WTC11 (cell line): ENCODE measurements at regions not wholly inside any gene's neighbourhood (a gene's known extent, or its start where the extent isn't known, plus 50 kb on each side); places are given as distances from the start of the nearest gene placed in this dataset.

ENCODE experiments used
- ATAC-seq: fragments of 200-7000 bp; cut with Tn5 transposase; 2 replicates; pipeline ENCODE4 v1.10.0; 2021; ENCODE audit warnings: mild to moderate bottlenecking, moderate library complexity
- CTCF ChIA-PET: fragments of 300-600 bp; sonication (Branson Sonifier 250); formaldehyde crosslinking; loops from one replicate; lab custom pipeline; 2021; ENCODE audit warnings: antibody characterized with exemption; lab: Charles Lee
- POLR2A ChIA-PET: fragments of 350-600 bp; sonication (Branson Sonifier 250); formaldehyde crosslinking; loops from one replicate; lab custom pipeline; 2021; ENCODE audit warnings: antibody characterized with exemption; lab: Charles Lee
- DNase-seq: peaks from one replicate; pipeline ENCODE4 v3.0.0; 2021; ENCODE audit warnings: low spot score
- H3K27ac Mint-ChIP-seq: 2 replicates; pipeline ENCODE4 v1.8.0; 2021; ENCODE audit warnings: mixed read lengths
- H3K27me3 Mint-ChIP-seq: 2 replicates; pipeline ENCODE4 v1.8.0; 2021; ENCODE audit warnings: low read depth, mild to moderate bottlenecking, moderate library complexity, mixed read lengths
- H3K36me3 Mint-ChIP-seq: 2 replicates; pipeline ENCODE4 v1.8.0; 2021; ENCODE audit warnings: mixed read lengths
- H3K4me1 Mint-ChIP-seq: 2 replicates; pipeline ENCODE4 v1.8.0; 2022; ENCODE audit warnings: mixed read lengths
- H3K4me3 Mint-ChIP-seq: 2 replicates; pipeline ENCODE4 v1.8.0; 2021; ENCODE audit warnings: mild to moderate bottlenecking, moderate library complexity, mixed read lengths
- H3K9me3 Mint-ChIP-seq: 2 replicates; pipeline ENCODE4 v1.8.0; 2021; ENCODE audit warnings: mixed read lengths
- EMX1 ChIP-seq: fragments of 250-450 bp; sonication (Bioruptor Pico); IDR thresholded peaks from 2 replicates; pipeline ENCODE4 v1.8.0; 2021; ENCODE audit warnings: mild to moderate bottlenecking
- GABPB1 ChIP-seq: sonication (generic); formaldehyde crosslinking; IDR thresholded peaks from 2 replicates; pipeline ENCODE4 v1.8.1; 2023; ENCODE audit warnings: mild to moderate bottlenecking, missing genetic modification reagents
- NFE2L1 ChIP-seq: sonication (generic); formaldehyde crosslinking; IDR thresholded peaks from 2 replicates; pipeline ENCODE4 v1.8.1; 2023; ENCODE audit warnings: missing genetic modification reagents
- NR1H2 ChIP-seq: sonication (generic); formaldehyde crosslinking; IDR thresholded peaks from 2 replicates; pipeline ENCODE4 v1.9.0; 2021; ENCODE audit warnings: mild to moderate bottlenecking, moderate library complexity, missing genetic modification reagents
- RELA ChIP-seq: sonication (generic); formaldehyde crosslinking; IDR thresholded peaks from 2 replicates; pipeline ENCODE4 v1.8.1; 2022; ENCODE audit warnings: missing genetic modification reagents, mild to moderate bottlenecking, borderline replicate concordance
- SMAD4 ChIP-seq: sonication (generic); formaldehyde crosslinking; IDR thresholded peaks from 2 replicates; pipeline ENCODE4 v1.8.0; 2022; ENCODE audit warnings: mild to moderate bottlenecking, missing genetic modification reagents
- SOX15 ChIP-seq: fragments of 250-450 bp; sonication (Bioruptor Pico); IDR thresholded peaks from 2 replicates; pipeline ENCODE4 v1.9.0; 2021; ENCODE audit warnings: mild to moderate bottlenecking
- ZNF138 ChIP-seq: sonication (generic); formaldehyde crosslinking; conservative IDR thresholded peaks from 2 replicates; pipeline ENCODE4 v1.8.1; 2022; ENCODE audit warnings: mild to moderate bottlenecking, moderate library complexity, missing genetic modification reagents
- TF ChIP-seq, protein P1 (sequence below): fragments of 250-450 bp; sonication (Bioruptor Pico); IDR thresholded peaks from 2 replicates; pipeline ENCODE4 v1.8.0; 2021; ENCODE audit warnings: mild to moderate bottlenecking
- TF ChIP-seq, protein P2 (sequence below): sonication (generic); formaldehyde crosslinking; IDR thresholded peaks from 2 replicates; pipeline ENCODE4 v1.8.0; 2022; ENCODE audit warnings: mild to moderate bottlenecking, missing genetic modification reagents
- TF ChIP-seq, protein P3 (sequence below): sonication (generic); formaldehyde crosslinking; IDR thresholded peaks from 2 replicates; pipeline ENCODE4 v1.8.0; 2022; ENCODE audit warnings: mild to moderate bottlenecking, missing genetic modification reagents
- TF ChIP-seq, protein P4 (sequence below): sonication (generic); formaldehyde crosslinking; IDR thresholded peaks from 2 replicates; pipeline ENCODE4 v1.8.1; 2022; ENCODE audit warnings: low read depth, mild to moderate bottlenecking, moderate library complexity, missing genetic modification reagents, borderline replicate concordance
- TF ChIP-seq, protein P5 (sequence below): sonication (generic); formaldehyde crosslinking; IDR thresholded peaks from 2 replicates; pipeline ENCODE4 v1.8.0; 2023; ENCODE audit warnings: mild to moderate bottlenecking, missing genetic modification reagents
- TF ChIP-seq, protein P6 (sequence below): sonication (generic); formaldehyde crosslinking; IDR thresholded peaks from 2 replicates; pipeline ENCODE4 v1.8.1; 2023; ENCODE audit warnings: mild to moderate bottlenecking, missing genetic modification reagents, moderate library complexity
- TF ChIP-seq, protein P7 (sequence below): sonication (generic); formaldehyde crosslinking; IDR thresholded peaks from 2 replicates; pipeline ENCODE4 v1.8.0; 2023; ENCODE audit warnings: missing genetic modification reagents, mild to moderate bottlenecking, borderline replicate concordance

DNA sequence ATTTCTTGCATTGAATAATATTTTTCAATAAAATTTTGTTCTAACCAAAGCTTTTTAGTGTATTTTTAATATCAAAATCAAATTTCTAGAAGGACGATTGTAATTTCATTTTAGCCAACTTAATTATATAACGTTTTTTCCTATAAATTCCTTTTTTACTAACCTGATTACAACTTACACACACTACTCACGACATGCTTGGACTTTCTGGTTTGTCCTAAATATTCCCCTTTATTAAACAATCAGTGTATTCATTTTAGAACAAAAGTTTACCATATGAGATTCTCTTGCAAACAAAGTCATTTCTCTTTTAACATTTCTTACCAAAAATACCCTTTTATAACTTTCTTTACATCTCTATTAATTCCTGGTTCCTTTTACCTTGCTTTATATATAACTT, 173.7 kb downstream of the PWWP3B start (continued):
- TF ChIP-seq, protein P1, sequence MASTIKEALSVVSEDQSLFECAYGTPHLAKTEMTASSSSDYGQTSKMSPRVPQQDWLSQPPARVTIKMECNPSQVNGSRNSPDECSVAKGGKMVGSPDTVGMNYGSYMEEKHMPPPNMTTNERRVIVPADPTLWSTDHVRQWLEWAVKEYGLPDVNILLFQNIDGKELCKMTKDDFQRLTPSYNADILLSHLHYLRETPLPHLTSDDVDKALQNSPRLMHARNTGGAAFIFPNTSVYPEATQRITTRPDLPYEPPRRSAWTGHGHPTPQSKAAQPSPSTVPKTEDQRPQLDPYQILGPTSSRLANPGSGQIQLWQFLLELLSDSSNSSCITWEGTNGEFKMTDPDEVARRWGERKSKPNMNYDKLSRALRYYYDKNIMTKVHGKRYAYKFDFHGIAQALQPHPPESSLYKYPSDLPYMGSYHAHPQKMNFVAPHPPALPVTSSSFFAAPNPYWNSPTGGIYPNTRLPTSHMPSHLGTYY (CRISPR knock-in tag) = no peak
- TF ChIP-seq, protein P2, sequence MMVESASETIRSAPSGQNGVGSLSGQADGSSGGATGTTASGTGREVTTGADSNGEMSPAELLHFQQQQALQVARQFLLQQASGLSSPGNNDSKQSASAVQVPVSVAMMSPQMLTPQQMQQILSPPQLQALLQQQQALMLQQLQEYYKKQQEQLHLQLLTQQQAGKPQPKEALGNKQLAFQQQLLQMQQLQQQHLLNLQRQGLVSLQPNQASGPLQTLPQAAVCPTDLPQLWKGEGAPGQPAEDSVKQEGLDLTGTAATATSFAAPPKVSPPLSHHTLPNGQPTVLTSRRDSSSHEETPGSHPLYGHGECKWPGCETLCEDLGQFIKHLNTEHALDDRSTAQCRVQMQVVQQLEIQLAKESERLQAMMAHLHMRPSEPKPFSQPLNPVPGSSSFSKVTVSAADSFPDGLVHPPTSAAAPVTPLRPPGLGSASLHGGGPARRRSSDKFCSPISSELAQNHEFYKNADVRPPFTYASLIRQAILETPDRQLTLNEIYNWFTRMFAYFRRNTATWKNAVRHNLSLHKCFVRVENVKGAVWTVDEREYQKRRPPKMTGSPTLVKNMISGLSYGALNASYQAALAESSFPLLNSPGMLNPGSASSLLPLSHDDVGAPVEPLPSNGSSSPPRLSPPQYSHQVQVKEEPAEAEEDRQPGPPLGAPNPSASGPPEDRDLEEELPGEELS (CRISPR knock-in tag) = no peak
- TF ChIP-seq, protein P3, sequence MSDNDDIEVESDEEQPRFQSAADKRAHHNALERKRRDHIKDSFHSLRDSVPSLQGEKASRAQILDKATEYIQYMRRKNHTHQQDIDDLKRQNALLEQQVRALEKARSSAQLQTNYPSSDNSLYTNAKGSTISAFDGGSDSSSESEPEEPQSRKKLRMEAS (CRISPR knock-in tag) = no peak
- TF ChIP-seq SOX15 (CRISPR knock-in tag) = no peak
- TF ChIP-seq SMAD4 (CRISPR knock-in tag) = no peak
- TF ChIP-seq RELA (CRISPR knock-in tag) = no peak
- TF ChIP-seq, protein P4, sequence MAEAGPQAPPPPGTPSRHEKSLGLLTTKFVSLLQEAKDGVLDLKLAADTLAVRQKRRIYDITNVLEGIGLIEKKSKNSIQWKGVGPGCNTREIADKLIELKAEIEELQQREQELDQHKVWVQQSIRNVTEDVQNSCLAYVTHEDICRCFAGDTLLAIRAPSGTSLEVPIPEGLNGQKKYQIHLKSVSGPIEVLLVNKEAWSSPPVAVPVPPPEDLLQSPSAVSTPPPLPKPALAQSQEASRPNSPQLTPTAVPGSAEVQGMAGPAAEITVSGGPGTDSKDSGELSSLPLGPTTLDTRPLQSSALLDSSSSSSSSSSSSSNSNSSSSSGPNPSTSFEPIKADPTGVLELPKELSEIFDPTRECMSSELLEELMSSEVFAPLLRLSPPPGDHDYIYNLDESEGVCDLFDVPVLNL = no peak
- no peak for TF ChIP-seq GABPB1 (CRISPR knock-in tag)
- TF ChIP-seq NFE2L1 = no peak
- TF ChIP-seq, all 79 proteins: peak for 0

DNA sequence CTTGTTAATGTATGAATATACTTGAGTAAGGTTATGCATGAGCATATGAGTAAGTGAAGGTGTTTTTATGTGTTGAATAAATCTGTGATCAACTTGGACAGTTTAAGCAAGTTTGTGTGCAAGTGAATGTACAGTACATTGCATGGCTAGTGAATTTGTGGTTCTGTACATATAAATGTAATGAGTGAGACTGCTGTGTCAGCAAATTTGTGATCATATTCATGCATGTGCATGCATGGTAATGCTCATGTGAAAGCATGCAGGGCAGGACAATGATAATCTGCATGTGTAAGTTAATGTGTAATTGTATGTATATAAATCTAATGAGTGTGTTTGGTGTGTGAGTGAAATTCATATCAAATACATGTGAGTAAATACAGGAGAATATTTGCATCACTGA, 188.5 kb downstream of the PWWP3B start:
- Mint-ChIP-seq H3K27me3 (no peaks in the 10 kb centered on the region), H3K4me3 (no peak overlapping the region), H3K4me1 (no peaks in the 10 kb centered on the region), H3K9me3 (no peaks in the 10 kb centered on the region), H3K27ac (no peak overlapping the region), H3K36me3 (no peaks in the 10 kb centered on the region)
- ChIA-PET POLR2A (no interaction called here), CTCF (no interaction called here)
- DNase-seq = no peak
- no peak for ATAC-seq
- TF ChIP-seq, protein P5, sequence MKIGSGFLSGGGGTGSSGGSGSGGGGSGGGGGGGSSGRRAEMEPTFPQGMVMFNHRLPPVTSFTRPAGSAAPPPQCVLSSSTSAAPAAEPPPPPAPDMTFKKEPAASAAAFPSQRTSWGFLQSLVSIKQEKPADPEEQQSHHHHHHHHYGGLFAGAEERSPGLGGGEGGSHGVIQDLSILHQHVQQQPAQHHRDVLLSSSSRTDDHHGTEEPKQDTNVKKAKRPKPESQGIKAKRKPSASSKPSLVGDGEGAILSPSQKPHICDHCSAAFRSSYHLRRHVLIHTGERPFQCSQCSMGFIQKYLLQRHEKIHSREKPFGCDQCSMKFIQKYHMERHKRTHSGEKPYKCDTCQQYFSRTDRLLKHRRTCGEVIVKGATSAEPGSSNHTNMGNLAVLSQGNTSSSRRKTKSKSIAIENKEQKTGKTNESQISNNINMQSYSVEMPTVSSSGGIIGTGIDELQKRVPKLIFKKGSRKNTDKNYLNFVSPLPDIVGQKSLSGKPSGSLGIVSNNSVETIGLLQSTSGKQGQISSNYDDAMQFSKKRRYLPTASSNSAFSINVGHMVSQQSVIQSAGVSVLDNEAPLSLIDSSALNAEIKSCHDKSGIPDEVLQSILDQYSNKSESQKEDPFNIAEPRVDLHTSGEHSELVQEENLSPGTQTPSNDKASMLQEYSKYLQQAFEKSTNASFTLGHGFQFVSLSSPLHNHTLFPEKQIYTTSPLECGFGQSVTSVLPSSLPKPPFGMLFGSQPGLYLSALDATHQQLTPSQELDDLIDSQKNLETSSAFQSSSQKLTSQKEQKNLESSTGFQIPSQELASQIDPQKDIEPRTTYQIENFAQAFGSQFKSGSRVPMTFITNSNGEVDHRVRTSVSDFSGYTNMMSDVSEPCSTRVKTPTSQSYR (CRISPR knock-in tag) = no peak
- no peak for TF ChIP-seq GABPB1 (CRISPR knock-in tag)
- no peak for TF ChIP-seq ZNF138
- TF ChIP-seq, protein P6, sequence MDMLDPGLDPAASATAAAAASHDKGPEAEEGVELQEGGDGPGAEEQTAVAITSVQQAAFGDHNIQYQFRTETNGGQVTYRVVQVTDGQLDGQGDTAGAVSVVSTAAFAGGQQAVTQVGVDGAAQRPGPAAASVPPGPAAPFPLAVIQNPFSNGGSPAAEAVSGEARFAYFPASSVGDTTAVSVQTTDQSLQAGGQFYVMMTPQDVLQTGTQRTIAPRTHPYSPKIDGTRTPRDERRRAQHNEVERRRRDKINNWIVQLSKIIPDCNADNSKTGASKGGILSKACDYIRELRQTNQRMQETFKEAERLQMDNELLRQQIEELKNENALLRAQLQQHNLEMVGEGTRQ (CRISPR knock-in tag) = no peak
- TF ChIP-seq, protein P4 = no peak
- no peak for TF ChIP-seq EMX1
- TF ChIP-seq NR1H2 = no peak
- TF ChIP-seq, protein P7, sequence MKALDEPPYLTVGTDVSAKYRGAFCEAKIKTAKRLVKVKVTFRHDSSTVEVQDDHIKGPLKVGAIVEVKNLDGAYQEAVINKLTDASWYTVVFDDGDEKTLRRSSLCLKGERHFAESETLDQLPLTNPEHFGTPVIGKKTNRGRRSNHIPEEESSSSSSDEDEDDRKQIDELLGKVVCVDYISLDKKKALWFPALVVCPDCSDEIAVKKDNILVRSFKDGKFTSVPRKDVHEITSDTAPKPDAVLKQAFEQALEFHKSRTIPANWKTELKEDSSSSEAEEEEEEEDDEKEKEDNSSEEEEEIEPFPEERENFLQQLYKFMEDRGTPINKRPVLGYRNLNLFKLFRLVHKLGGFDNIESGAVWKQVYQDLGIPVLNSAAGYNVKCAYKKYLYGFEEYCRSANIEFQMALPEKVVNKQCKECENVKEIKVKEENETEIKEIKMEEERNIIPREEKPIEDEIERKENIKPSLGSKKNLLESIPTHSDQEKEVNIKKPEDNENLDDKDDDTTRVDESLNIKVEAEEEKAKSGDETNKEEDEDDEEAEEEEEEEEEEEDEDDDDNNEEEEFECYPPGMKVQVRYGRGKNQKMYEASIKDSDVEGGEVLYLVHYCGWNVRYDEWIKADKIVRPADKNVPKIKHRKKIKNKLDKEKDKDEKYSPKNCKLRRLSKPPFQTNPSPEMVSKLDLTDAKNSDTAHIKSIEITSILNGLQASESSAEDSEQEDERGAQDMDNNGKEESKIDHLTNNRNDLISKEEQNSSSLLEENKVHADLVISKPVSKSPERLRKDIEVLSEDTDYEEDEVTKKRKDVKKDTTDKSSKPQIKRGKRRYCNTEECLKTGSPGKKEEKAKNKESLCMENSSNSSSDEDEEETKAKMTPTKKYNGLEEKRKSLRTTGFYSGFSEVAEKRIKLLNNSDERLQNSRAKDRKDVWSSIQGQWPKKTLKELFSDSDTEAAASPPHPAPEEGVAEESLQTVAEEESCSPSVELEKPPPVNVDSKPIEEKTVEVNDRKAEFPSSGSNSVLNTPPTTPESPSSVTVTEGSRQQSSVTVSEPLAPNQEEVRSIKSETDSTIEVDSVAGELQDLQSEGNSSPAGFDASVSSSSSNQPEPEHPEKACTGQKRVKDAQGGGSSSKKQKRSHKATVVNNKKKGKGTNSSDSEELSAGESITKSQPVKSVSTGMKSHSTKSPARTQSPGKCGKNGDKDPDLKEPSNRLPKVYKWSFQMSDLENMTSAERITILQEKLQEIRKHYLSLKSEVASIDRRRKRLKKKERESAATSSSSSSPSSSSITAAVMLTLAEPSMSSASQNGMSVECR (CRISPR knock-in tag) = no peak
